ENCODE measurements at regions not wholly inside any gene's neighbourhood (a gene's known extent, or its start where the extent isn't known, plus 50 kb on each side); places are given as distances from the start of the nearest gene placed in this dataset.

DNA sequence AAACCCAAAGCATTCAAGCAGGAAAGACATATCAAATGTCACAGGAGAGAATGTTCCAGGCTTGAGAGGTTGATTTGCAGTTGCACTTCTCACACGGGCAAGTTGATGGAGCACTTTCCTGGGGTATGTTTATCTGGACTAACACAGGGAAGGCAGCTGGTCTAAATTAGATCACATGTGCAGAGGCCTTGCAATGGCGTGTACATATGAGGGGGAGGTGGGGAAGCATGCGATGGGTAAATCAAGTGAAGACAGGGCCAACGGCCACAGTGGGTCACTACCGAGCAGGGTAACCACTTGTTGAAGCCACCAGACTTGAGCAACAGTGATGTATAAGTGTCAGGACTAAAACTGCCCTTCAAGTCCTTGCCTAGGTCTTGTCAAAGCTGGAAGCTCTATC lies 156.6 kb upstream of the MAF start:
- no peak overlapping the region for H3K4me3 ChIP-seq (ENCODE audit: low read length)
- TF ChIP-seq, protein P1, sequence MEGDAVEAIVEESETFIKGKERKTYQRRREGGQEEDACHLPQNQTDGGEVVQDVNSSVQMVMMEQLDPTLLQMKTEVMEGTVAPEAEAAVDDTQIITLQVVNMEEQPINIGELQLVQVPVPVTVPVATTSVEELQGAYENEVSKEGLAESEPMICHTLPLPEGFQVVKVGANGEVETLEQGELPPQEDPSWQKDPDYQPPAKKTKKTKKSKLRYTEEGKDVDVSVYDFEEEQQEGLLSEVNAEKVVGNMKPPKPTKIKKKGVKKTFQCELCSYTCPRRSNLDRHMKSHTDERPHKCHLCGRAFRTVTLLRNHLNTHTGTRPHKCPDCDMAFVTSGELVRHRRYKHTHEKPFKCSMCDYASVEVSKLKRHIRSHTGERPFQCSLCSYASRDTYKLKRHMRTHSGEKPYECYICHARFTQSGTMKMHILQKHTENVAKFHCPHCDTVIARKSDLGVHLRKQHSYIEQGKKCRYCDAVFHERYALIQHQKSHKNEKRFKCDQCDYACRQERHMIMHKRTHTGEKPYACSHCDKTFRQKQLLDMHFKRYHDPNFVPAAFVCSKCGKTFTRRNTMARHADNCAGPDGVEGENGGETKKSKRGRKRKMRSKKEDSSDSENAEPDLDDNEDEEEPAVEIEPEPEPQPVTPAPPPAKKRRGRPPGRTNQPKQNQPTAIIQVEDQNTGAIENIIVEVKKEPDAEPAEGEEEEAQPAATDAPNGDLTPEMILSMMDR (conservative IDR thresholded peaks at IDR 0.05; ENCODE audit: low read depth, low read length), result no peak
- no peak for DNase-seq (ENCODE audit: low read depth)

DNA sequence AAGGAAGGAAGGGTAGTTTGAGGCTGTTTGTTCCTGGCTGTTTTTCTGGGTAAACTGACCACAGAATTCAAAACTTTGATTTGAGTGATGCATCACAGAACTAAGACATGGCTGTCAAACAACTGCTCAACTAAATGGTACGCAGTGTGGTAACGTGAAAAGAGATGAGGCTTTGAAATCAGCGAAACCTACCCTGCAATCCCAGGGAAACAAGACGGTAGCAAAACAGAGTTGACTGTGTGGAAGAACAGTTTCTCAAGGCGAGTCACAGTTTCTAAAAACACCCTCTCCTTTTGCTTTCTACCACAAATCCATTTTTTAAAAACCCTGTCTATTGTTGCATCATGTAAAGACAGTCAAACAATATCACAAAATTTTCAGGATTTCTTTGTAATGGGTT lies 156.0 kb upstream of the MAF start:
- no peak for DNase-seq (ENCODE audit: low read depth)
- TF ChIP-seq, protein P1 (conservative IDR thresholded peaks at IDR 0.05; ENCODE audit: low read depth, low read length), result no peak
- no peak overlapping the region for H3K4me3 ChIP-seq (ENCODE audit: low read length)

DNA sequence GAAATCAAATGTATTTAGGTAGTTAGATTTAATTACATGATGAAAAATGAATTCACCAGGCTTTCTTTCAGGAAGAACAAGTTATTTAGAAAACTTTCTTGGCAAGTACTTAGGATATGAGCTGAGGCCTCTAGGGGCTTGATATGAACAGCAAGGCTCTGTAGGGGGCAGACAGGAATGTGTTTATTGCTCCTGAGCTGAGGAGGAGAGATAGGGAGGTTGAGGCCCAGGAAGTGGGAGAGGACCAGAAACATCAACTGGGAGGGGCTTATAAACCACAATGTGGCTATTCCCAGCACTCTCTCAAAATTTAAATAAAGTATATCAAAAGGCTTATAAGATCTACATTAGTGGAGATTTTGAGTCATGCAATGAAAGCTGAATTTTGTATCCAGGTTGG lies 154.0 kb upstream of the MAF start:
- TF ChIP-seq, protein P1 (conservative IDR thresholded peaks at IDR 0.05; ENCODE audit: low read depth, low read length), result peak; percentile 8
- no peak for DNase-seq (ENCODE audit: low read depth)
- no peak overlapping the region for H3K4me3 ChIP-seq (ENCODE audit: low read length)

DNA sequence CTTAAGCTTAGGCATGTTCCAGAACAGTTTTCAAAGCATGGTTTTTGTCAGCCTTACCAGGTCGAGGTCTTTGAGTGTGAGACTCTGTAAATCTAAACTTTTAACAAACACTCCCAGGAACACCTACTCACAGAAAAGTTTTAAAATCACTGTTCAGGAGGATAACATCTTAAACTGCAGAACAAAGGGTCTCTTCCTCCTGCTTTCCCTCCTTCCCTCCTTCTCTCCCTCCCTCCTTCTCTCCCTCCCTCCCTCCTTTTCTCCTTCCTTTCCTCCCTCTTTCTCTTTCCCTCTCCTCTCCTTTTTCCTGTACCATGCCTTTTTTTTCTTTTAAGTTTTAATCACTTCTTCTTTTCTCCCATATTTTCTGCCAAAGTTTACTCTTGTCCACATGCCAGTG lies 153.5 kb upstream of the MAF start:
- H3K4me3 ChIP-seq (ENCODE audit: low read length), result no peak overlapping the region
- no peak for DNase-seq (ENCODE audit: low read depth)
- TF ChIP-seq, protein P1 (conservative IDR thresholded peaks at IDR 0.05; ENCODE audit: low read depth, low read length), result no peak

GRCh38 chr16:79753286-79753685 lies 152.7 kb upstream of the MAF start:
- TF ChIP-seq, protein P1 (conservative IDR thresholded peaks at IDR 0.05; ENCODE audit: low read depth, low read length), result no peak
- no peak for DNase-seq (ENCODE audit: low read depth)
- no peak overlapping the region for H3K4me3 ChIP-seq (ENCODE audit: low read length)

GRCh38 chr16:79752396-79752795 lies 151.9 kb upstream of the MAF start:
- H3K4me3 ChIP-seq (ENCODE audit: low read length), result no peak overlapping the region
- TF ChIP-seq, protein P1 (conservative IDR thresholded peaks at IDR 0.05; ENCODE audit: low read depth, low read length), result no peak
- DNase-seq (ENCODE audit: low read depth), result no peak

DNA sequence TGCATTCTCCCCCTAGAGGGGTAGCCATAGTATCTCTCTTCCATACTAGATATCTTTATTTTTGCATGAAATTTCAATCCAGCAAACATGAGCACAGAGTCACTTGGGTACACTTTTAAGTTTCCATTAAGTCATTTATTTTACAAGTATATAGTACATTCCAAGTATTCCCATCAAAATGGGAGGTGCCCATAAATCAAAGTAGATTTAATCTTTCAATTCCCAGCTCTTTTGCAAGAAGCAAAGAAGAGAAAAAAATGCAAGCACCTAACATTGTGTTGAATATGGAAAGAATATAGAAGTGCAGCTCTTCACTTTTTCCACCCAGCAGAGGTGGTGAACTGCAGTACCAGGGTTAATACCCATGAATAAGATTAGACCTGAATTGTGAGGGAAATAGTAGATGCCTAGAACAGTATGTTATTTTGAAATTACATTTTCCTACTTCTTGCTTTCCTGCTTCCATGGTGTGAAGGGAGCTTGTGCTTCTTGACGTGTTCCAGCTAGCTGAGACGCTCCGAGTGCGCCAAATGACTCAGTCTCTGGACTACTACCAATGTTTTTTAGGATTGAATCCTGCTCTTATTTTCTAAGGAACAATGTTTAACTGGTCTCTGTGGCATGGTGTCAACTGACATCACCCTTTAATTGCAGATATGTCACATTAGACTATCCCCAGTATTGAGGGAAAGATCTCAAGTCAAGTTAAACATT lies 151.1 kb upstream of the MAF start:
- no peak overlapping the region for H3K4me3 ChIP-seq (ENCODE audit: low read length)
- no peak for DNase-seq (ENCODE audit: low read depth)
- TF ChIP-seq, protein P1 (conservative IDR thresholded peaks at IDR 0.05; ENCODE audit: low read depth, low read length), result no peak

Measured in retinal pigment epithelial cell (primary cell).